GM21737 (cell line): ENCODE measurements at regions not wholly inside any gene's neighbourhood (a gene's known extent, or its start where the extent isn't known, plus 50 kb on each side); places are given as distances from the start of the nearest gene placed in this dataset.
"Not testable (repeated sequence)": the region's sequence is repeated elsewhere in the genome, so short reads cannot be mapped to it uniquely, and the experiment has no call there.

ENCODE experiments used
- ATAC-seq: cut with Tn5 transposase; IDR thresholded peaks from one replicate; pipeline ENCODE4 v1.9.1; 2021; ENCODE audit warnings: mild to moderate bottlenecking, moderate library complexity; ENCODE audit not compliant: unreplicated experiment

- ATAC-seq: no peak
Measured at GRCh38 chr13:110045202-110045601, 258.8 kb upstream of the IRS2 start.

GRCh38 chr13:110044551-110045111, 258.2 kb upstream of the IRS2 start:
- no peak for ATAC-seq

GRCh38 chr13:110042253-110042950, 256.0 kb upstream of the IRS2 start:
- no peak for ATAC-seq

GRCh38 chr13:110041638-110042037, 255.3 kb upstream of the IRS2 start:
- ATAC-seq: not testable (repeated sequence)

GRCh38 chr13:110037925-110038573, 251.7 kb upstream of the IRS2 start:
- no peak for ATAC-seq

GRCh38 chr13:110036060-110036459, 249.7 kb upstream of the IRS2 start:
- no peak for ATAC-seq

GRCh38 chr13:110034031-110034549, 247.7 kb upstream of the IRS2 start:
- ATAC-seq: no peak

- ATAC-seq: no peak
Measured at GRCh38 chr13:110032969-110033368, 246.6 kb upstream of the IRS2 start.

- no peak for ATAC-seq
Measured at GRCh38 chr13:110030394-110030928, 244.1 kb upstream of the IRS2 start.

- ATAC-seq: no peak
Measured at GRCh38 chr13:110028838-110029621, 242.6 kb upstream of the IRS2 start.

GRCh38 chr13:110028311-110028710, 241.9 kb upstream of the IRS2 start:
- ATAC-seq: no peak

- no peak for ATAC-seq
Measured at GRCh38 chr13:110027470-110028240, 241.3 kb upstream of the IRS2 start.

- no peak for ATAC-seq
Measured at GRCh38 chr13:110024645-110024980, 238.2 kb upstream of the IRS2 start.

- ATAC-seq: no peak
Measured at GRCh38 chr13:110023729-110024644, 237.6 kb upstream of the IRS2 start.

- ATAC-seq: no peak
Measured at GRCh38 chr13:110018009-110018408, 231.6 kb upstream of the IRS2 start.

- ATAC-seq: no peak
Measured at GRCh38 chr13:110017379-110017778, 231.0 kb upstream of the IRS2 start.

- ATAC-seq: no peak
Measured at GRCh38 chr13:110015253-110015652, 228.9 kb upstream of the IRS2 start.

- no peak for ATAC-seq
Measured at GRCh38 chr13:110014719-110015118, 228.3 kb upstream of the IRS2 start.

GRCh38 chr13:110012102-110012739, 225.8 kb upstream of the IRS2 start:
- no peak for ATAC-seq
